HG02610 (cell line): ENCODE measurements at regions not wholly inside any gene's neighbourhood (a gene's known extent, or its start where the extent isn't known, plus 50 kb on each side); places are given as distances from the start of the nearest gene placed in this dataset.

Experiments
- ATAC-seq: cut with Tn5 transposase; IDR thresholded peaks from one replicate; pipeline ENCODE4 v1.9.1; 2021; ENCODE audit warnings: mild to moderate bottlenecking, moderate library complexity; ENCODE audit not compliant: unreplicated experiment

- ATAC-seq = no peak
Measured at GRCh38 chr2:20111311-20112131, 60.1 kb upstream of the LAPTM4A start.

- no peak for ATAC-seq
Measured at GRCh38 chr2:20110876-20111275, 59.4 kb upstream of the LAPTM4A start.

DNA sequence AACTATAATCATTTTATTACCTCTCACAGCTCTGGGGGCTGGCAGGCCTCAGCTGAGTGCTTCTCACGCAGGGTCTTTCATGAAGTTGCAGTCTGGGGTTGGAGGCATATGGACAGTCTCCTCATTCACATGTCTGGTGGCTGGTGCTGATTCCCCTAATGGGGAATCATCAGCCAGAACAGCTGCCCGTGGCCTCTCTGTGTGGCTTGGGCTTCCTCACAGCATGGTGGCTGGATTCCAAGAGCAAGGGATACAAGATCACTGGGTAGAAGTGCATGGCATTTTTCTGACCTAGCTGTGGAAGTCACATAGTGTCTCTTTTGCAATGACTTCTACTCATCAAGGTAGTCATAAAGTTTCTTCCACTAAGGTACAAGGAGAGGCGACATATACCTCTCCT, 59.0 kb upstream of the LAPTM4A start:
- ATAC-seq = no peak

DNA sequence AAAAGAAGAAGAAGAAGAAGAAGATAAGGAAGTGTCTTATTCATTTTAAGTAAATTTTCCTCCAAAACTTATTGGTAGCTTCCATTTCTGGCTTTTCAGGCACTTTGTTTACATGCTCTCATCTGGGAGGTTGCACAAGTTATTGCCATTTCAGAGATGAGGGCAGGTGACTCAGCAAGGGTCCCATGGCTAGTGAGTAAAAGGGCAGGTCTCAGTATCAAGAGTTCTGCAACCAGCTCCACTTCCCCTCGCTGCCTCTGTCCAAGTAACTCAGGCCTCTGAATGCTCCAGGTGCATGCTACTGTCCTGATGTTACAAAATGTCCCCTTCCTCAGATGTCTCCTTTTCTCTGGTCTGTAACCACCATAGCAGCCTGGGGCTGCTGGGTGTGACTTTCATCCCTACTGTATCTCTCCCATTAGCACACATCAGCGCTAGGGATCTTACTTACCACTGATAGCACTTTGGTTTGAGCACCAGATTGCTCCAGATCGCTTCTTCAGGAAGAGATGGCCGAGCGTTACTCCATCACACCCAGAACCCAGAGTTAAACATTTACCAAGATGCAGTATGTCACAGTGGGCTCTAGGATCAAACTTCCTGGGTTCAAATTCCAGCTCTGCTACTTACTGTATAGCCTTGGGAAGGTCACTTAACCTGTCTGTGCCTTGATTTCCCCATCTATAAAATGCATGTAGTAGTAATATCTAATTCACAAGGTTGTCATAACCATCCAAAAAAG, 57.4 kb upstream of the LAPTM4A start:
- no peak for ATAC-seq

GRCh38 chr2:20107776-20108175, 56.3 kb upstream of the LAPTM4A start:
- no peak for ATAC-seq

DNA sequence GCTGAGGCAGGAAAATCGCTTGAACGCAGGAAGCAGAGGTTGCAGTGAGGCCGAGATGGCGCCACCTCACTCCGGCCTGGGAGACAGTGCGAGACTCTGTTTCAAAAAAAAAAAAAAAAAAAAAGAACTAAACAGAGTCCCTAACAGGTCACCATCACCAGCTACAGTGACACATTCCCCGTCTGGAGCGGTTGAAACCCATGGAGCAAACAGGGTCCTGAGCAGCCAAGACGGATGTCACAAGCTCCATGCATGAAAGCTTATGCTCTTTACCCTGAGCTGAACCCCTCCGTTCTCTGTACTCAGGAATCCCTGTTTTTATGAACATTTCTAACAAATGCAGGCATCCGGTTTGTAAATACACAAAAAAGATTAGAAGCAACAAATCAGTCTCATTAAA, 55.9 kb upstream of the LAPTM4A start:
- ATAC-seq = no peak

GRCh38 chr2:20106746-20107145, 55.3 kb upstream of the LAPTM4A start:
- ATAC-seq = no peak

GRCh38 chr2:20104900-20105545, 53.6 kb upstream of the LAPTM4A start:
- no peak for ATAC-seq

DNA sequence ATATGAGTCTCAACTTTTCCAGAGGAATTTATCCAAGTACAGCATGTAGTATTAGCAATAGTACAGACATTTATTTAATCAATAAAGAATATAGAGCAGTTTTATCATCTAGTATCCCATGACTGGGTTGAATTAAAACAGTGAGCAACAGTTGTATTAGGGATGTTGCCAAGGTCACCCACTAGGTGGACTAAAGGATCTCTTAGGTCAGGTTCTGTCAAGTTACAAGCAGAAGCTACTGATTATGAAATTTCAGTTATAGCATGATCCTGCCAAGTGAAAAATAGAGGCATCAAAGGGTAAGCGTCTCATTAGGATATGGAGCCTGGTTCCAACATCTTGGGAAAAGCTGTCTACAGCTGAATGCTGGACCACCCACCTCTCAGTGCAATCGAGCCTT, 52.1 kb upstream of the LAPTM4A start:
- no peak for ATAC-seq
